ENCODE measurements at regions not wholly inside any gene's neighbourhood (a gene's known extent, or its start where the extent isn't known, plus 50 kb on each side); places are given as distances from the start of the nearest gene placed in this dataset.

DNA sequence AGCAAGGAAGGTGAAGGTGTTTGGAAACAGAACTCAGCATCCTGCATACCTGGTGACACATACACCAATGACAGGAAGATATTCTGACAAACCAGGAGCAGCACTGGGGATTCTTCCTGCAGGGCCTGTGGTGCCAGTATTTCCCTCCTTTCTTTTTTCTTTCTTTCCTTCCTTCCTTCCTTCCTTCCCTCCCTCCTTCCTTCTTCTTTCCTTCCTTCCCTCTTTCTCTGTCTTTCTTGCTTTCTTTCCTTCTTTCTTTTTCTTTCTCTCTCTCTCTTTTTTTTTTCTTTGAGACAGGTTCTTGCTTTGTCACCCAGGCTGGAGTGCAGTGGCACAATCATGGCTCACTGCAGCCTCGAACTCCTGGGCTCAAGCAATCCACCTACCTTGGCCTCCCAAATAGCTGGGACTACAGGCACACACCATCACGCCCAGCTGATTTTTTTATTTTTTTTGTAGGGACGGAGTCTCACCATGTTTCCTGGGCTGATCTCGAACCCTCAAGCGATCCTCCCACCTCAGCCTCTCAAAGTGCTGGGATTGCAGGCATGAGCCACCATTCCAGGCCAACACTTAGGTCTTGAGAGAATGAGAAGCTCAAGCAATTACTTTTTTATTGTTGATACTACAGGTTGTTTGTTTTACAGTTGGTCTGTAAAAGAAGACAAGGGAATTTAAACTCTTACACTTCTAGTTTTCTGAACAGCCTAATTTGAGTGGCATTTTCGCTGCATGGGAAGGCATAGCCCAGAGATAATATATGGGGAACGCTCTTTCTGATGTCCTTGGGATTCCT is 54.7 kb upstream of the GATA6 start:
- Histone ChIP-seq H3K4me3 (ENCODE audit: control insufficient read depth in 2 of 3, extremely low read depth in 1 of 3, insufficient read depth in 2 of 3, low read depth in 1 of 3, low read length in 3 of 3) (no peak overlapping the region), H3K9me3 (ENCODE audit: control insufficient read depth, low read depth, low read length) (no peaks in the 10 kb centered on the region), H3K79me2 (ENCODE audit: control insufficient read depth, insufficient read depth, low read length) (no peaks in the 10 kb centered on the region), H3K9me1 (ENCODE audit: control insufficient read depth, extremely low read depth, insufficient read depth, low read length) (no peaks in the 10 kb centered on the region), H2AFZ (ENCODE audit: control insufficient read depth, low read length) (no peak overlapping the region), H4K20me1 (ENCODE audit: control insufficient read depth, extremely low read depth, insufficient read depth, low read length) (no peaks in the 10 kb centered on the region), H3K4me1 (ENCODE audit: control insufficient read depth, extremely low read depth, insufficient read depth, low read length) (no peaks in the 10 kb centered on the region), H3K36me3 (ENCODE audit: control insufficient read depth in 2 of 2, extremely low read depth in 1 of 2, insufficient read depth in 2 of 2, low read length in 2 of 2) (no peaks in the 10 kb centered on the region), H3K27ac (ENCODE audit: control insufficient read depth, insufficient read depth, low read length) (no peak overlapping the region), H3K4me2 (ENCODE audit: control insufficient read depth, extremely low read depth, insufficient read depth, low read depth, low read length) (no peak overlapping the region), H3K9ac (ENCODE audit: control insufficient read depth, extremely low read depth, insufficient read depth, low read length) (no peak overlapping the region), H3K27me3 (ENCODE audit: control insufficient read depth, extremely low read depth, insufficient read depth, low read length) (no peaks in the 10 kb centered on the region)
- no peak for DNase-seq (ENCODE audit: low read depth, low spot score)
- TF ChIP-seq, protein P1, sequence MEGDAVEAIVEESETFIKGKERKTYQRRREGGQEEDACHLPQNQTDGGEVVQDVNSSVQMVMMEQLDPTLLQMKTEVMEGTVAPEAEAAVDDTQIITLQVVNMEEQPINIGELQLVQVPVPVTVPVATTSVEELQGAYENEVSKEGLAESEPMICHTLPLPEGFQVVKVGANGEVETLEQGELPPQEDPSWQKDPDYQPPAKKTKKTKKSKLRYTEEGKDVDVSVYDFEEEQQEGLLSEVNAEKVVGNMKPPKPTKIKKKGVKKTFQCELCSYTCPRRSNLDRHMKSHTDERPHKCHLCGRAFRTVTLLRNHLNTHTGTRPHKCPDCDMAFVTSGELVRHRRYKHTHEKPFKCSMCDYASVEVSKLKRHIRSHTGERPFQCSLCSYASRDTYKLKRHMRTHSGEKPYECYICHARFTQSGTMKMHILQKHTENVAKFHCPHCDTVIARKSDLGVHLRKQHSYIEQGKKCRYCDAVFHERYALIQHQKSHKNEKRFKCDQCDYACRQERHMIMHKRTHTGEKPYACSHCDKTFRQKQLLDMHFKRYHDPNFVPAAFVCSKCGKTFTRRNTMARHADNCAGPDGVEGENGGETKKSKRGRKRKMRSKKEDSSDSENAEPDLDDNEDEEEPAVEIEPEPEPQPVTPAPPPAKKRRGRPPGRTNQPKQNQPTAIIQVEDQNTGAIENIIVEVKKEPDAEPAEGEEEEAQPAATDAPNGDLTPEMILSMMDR (optimal IDR thresholded peaks at IDR 0.05 in 1 of 3, IDR thresholded peaks at IDR 0.05 in 1 of 3, conservative IDR thresholded peaks at IDR 0.05 in 1 of 3; ENCODE audit: extremely low read depth in 1 of 3, insufficient read depth in 2 of 3, low read length in 3 of 3), result no peak
- no peak for TF ChIP-seq EZH2 (IDR thresholded peaks at IDR 0.05; ENCODE audit: low read length)
- dilution Hi-C loops (cut with MboI; ENCODE audit: extremely low pct_ligation_motif_present, low sequenced_read_pairs), result no loop called here
- no peak for FAIRE-seq

DNA sequence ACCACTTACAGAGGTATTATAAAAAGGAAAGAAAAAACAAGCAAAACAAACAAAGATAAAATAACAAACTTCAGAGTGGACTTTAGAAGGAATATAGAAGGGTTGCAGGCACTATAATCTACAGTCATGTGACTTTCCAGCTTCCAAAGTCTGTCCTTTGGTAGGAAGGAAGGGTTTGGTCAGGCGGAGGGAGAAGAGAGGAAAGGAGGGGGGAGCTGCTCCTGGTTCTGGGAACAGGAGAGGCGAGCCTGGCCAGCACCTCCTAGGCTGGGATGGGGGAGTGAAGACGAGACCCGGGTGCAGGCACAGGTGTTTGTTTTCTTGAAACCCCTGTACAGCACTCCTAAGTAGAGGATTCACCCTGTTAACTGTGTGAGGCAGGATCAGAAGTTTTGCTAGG is 53.8 kb upstream of the GATA6 start:
- Histone ChIP-seq H3K27me3 (ENCODE audit: control insufficient read depth, extremely low read depth, insufficient read depth, low read length) (no peaks in the 10 kb centered on the region), H3K36me3 (ENCODE audit: control insufficient read depth in 2 of 2, extremely low read depth in 1 of 2, insufficient read depth in 2 of 2, low read length in 2 of 2) (no peaks in the 10 kb centered on the region), H3K9ac (ENCODE audit: control insufficient read depth, extremely low read depth, insufficient read depth, low read length) (no peak overlapping the region), H3K4me2 (ENCODE audit: control insufficient read depth, extremely low read depth, insufficient read depth, low read depth, low read length) (no peak overlapping the region), H3K79me2 (ENCODE audit: control insufficient read depth, insufficient read depth, low read length) (no peaks in the 10 kb centered on the region), H4K20me1 (ENCODE audit: control insufficient read depth, extremely low read depth, insufficient read depth, low read length) (no peaks in the 10 kb centered on the region), H3K27ac (ENCODE audit: control insufficient read depth, insufficient read depth, low read length) (no peak overlapping the region), H3K4me1 (ENCODE audit: control insufficient read depth, extremely low read depth, insufficient read depth, low read length) (no peaks in the 10 kb centered on the region), H2AFZ (ENCODE audit: control insufficient read depth, low read length) (no peak overlapping the region), H3K9me3 (ENCODE audit: control insufficient read depth, low read depth, low read length) (no peaks in the 10 kb centered on the region), H3K4me3 (ENCODE audit: control insufficient read depth in 2 of 3, extremely low read depth in 1 of 3, insufficient read depth in 2 of 3, low read depth in 1 of 3, low read length in 3 of 3) (no peak overlapping the region), H3K9me1 (ENCODE audit: control insufficient read depth, extremely low read depth, insufficient read depth, low read length) (no peaks in the 10 kb centered on the region)
- DNase-seq (ENCODE audit: low read depth, low spot score) (no peak), FAIRE-seq (no peak)
- dilution Hi-C loops (cut with MboI; ENCODE audit: extremely low pct_ligation_motif_present, low sequenced_read_pairs), result no loop called here
- TF ChIP-seq, protein P1 (optimal IDR thresholded peaks at IDR 0.05 in 1 of 3, IDR thresholded peaks at IDR 0.05 in 1 of 3, conservative IDR thresholded peaks at IDR 0.05 in 1 of 3; ENCODE audit: extremely low read depth in 1 of 3, insufficient read depth in 2 of 3, low read length in 3 of 3), result no peak
- no peak for TF ChIP-seq EZH2 (IDR thresholded peaks at IDR 0.05; ENCODE audit: low read length)

Small RNA genes lying in the stretch of these regions (small RNA-seq; reads per million reads assigned to genes)
- gene RNA5SP451 (ENCODE audit: insufficient read length in 3 of 3, low read depth in 3 of 3, low replicate concordance in 1 of 3), result 0 reads per million in 3 experiments

All from keratinocyte (primary cell).